ENCODE measurements at regions not wholly inside any gene's neighbourhood (a gene's known extent, or its start where the extent isn't known, plus 50 kb on each side); places are given as distances from the start of the nearest gene placed in this dataset.

DNA sequence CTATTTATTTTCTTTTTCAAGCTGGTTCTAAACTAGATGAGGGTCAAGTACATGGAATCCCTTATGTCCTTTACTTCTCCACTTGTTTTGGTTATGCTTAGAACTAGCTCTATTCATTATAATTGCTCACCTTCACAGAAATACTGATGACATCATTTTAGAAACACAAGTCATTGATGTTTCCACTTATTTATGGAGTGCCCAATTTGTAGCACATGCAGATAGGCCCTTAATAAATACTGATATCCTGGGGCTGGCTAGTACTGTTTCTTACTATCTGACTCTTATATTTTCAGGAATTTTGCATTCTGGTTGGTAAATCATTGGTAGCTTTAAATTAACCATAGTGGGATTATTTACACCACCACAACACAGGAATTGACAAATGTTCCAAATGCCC, 112.2 kb downstream of the NAA11 start:
- TF ChIP-seq, protein P1, sequence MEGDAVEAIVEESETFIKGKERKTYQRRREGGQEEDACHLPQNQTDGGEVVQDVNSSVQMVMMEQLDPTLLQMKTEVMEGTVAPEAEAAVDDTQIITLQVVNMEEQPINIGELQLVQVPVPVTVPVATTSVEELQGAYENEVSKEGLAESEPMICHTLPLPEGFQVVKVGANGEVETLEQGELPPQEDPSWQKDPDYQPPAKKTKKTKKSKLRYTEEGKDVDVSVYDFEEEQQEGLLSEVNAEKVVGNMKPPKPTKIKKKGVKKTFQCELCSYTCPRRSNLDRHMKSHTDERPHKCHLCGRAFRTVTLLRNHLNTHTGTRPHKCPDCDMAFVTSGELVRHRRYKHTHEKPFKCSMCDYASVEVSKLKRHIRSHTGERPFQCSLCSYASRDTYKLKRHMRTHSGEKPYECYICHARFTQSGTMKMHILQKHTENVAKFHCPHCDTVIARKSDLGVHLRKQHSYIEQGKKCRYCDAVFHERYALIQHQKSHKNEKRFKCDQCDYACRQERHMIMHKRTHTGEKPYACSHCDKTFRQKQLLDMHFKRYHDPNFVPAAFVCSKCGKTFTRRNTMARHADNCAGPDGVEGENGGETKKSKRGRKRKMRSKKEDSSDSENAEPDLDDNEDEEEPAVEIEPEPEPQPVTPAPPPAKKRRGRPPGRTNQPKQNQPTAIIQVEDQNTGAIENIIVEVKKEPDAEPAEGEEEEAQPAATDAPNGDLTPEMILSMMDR (IDR thresholded peaks at IDR 0.05; ENCODE audit: insufficient read depth, low read depth, low read length) = no peak
- no peak for TF ChIP-seq EZH2 (IDR thresholded peaks at IDR 0.05; ENCODE audit: insufficient read depth, low read length)

Measured in astrocyte (in vitro differentiated cells and primary cell).